Esophagus mucosa (tissue), 1 donor: ENCODE measurements at regions not wholly inside any gene's neighbourhood (a gene's known extent, or its start where the extent isn't known, plus 50 kb on each side); places are given as distances from the start of the nearest gene placed in this dataset.

Source experiments
- ATAC-seq: fragments of 200-7000 bp; cut with Tn5 transposase; one replicate; pipeline ENCODE4 v1.9.1; 2020
- donor health status: DM: yes; HTN: yes; CAD: no.

- no peak for ATAC-seq
These were observed 366.5 kb upstream of the CCDC196 start for GRCh38 chr14:66119606-66120231.

GRCh38 chr14:66120402-66120801 is 365.8 kb upstream of the CCDC196 start:
- no peak for ATAC-seq

GRCh38 chr14:66121859-66122258 is 364.3 kb upstream of the CCDC196 start:
- ATAC-seq: no peak

GRCh38 chr14:66129224-66129623 is 356.9 kb upstream of the CCDC196 start:
- ATAC-seq: no peak

- no peak for ATAC-seq
These were observed 355.1 kb upstream of the CCDC196 start for GRCh38 chr14:66131111-66131510.

GRCh38 chr14:66133666-66134065 is 352.5 kb upstream of the CCDC196 start:
- no peak for ATAC-seq

- ATAC-seq: no peak
These were observed 350.3 kb upstream of the CCDC196 start for GRCh38 chr14:66135831-66136230.

GRCh38 chr14:66137081-66137480 is 349.1 kb upstream of the CCDC196 start:
- no peak for ATAC-seq

- ATAC-seq: no peak
These were observed 346.7 kb upstream of the CCDC196 start for GRCh38 chr14:66139432-66139831.

- ATAC-seq: no peak
These were observed 345.8 kb upstream of the CCDC196 start for GRCh38 chr14:66140213-66140918.

- no peak for ATAC-seq
These were observed 345.2 kb upstream of the CCDC196 start for GRCh38 chr14:66140963-66141362.

GRCh38 chr14:66141733-66142132 is 344.4 kb upstream of the CCDC196 start:
- ATAC-seq: no peak

GRCh38 chr14:66143387-66144112 is 342.6 kb upstream of the CCDC196 start:
- ATAC-seq: no peak

- no peak for ATAC-seq
These were observed 333.9 kb upstream of the CCDC196 start for GRCh38 chr14:66152302-66152701.

GRCh38 chr14:66152747-66153146 is 333.4 kb upstream of the CCDC196 start:
- ATAC-seq: no peak

- ATAC-seq: no peak
These were observed 323.1 kb upstream of the CCDC196 start for GRCh38 chr14:66163023-66163422.

- no peak for ATAC-seq
These were observed 320.8 kb upstream of the CCDC196 start for GRCh38 chr14:66165337-66165736.

- no peak for ATAC-seq
These were observed 311.7 kb upstream of the CCDC196 start for GRCh38 chr14:66174453-66174891.

GRCh38 chr14:66177935-66178334 is 308.2 kb upstream of the CCDC196 start:
- ATAC-seq: no peak

- ATAC-seq: no peak
These were observed 289.5 kb upstream of the CCDC196 start for GRCh38 chr14:66196670-66197069.

- no peak for ATAC-seq
These were observed 288.9 kb upstream of the CCDC196 start for GRCh38 chr14:66197276-66197675.

- ATAC-seq: no peak
These were observed 279.6 kb upstream of the CCDC196 start for GRCh38 chr14:66206554-66206953.

- no peak for ATAC-seq
These were observed 269.4 kb upstream of the CCDC196 start for GRCh38 chr14:66216763-66217162.

GRCh38 chr14:66219886-66220285 is 266.3 kb upstream of the CCDC196 start:
- no peak for ATAC-seq
